DOHH2 (cell line): ENCODE measurements at regions not wholly inside any gene's neighbourhood (a gene's known extent, or its start where the extent isn't known, plus 50 kb on each side); places are given as distances from the start of the nearest gene placed in this dataset.

Source experiments
- CTCF ChIP-seq: fragments of 200-600 bp; sonication (generic); IDR thresholded peaks from one replicate; pipeline ENCODE4 v1.5.1; 2014; ENCODE audit warnings: antibody characterized with exemption, mild to moderate bottlenecking, low read depth, low read length; ENCODE audit not compliant: poor library complexity, severe bottlenecking
- EZH2phosphoT487 ChIP-seq: fragments of 200-600 bp; sonication (generic); IDR thresholded peaks from 2 replicates; pipeline ENCODE4 v1.6.1; 2017; ENCODE audit warnings: borderline replicate concordance, mild to moderate bottlenecking, antibody characterized with exemption, low read length, moderate library complexity, mixed read lengths

- no peak for TF ChIP-seq CTCF
- no peak for TF ChIP-seq EZH2phosphoT487
These were observed 855.3 kb downstream of the TBL1XR1 start for GRCh38 chr3:176341963-176342362.
